Right hindlimb (tissue), 1 donor: ENCODE measurements at regions not wholly inside any gene's neighbourhood (a gene's known extent, or its start where the extent isn't known, plus 50 kb on each side); places are given as distances from the start of the nearest gene placed in this dataset.
"Not testable (repeated sequence)": the region's sequence is repeated elsewhere in the genome, so short reads cannot be mapped to it uniquely, and the experiment has no call there.

Experiments
- DNase-seq: peaks from one replicate; pipeline ENCODE4 v3.0.0-alpha.2; 2018

- no peak for DNase-seq
These were observed 256.3 kb upstream of the MAGI2 start for GRCh38 chr7:79709574-79710409.

- DNase-seq: no peak
These were observed 248.6 kb upstream of the MAGI2 start for GRCh38 chr7:79702116-79702515.

- no peak for DNase-seq
These were observed 238.5 kb upstream of the MAGI2 start for GRCh38 chr7:79692015-79692414.

- DNase-seq: no peak
These were observed 237.6 kb upstream of the MAGI2 start for GRCh38 chr7:79691074-79691473.

GRCh38 chr7:79684384-79684783, 230.9 kb upstream of the MAGI2 start:
- DNase-seq: no peak

- no peak for DNase-seq
These were observed 230.4 kb upstream of the MAGI2 start for GRCh38 chr7:79683916-79684315.

GRCh38 chr7:79683185-79683890, 229.9 kb upstream of the MAGI2 start:
- no peak for DNase-seq

GRCh38 chr7:79681454-79681853, 228.0 kb upstream of the MAGI2 start:
- DNase-seq: no peak

- no peak for DNase-seq
These were observed 220.5 kb upstream of the MAGI2 start for GRCh38 chr7:79673969-79674368.

- DNase-seq: no peak
These were observed 220.0 kb upstream of the MAGI2 start for GRCh38 chr7:79673421-79673820.

- DNase-seq: no peak
These were observed 214.8 kb upstream of the MAGI2 start for GRCh38 chr7:79668292-79668691.

GRCh38 chr7:79666472-79666871, 213.0 kb upstream of the MAGI2 start:
- DNase-seq: no peak

GRCh38 chr7:79664884-79665676, 211.6 kb upstream of the MAGI2 start:
- DNase-seq: no peak

GRCh38 chr7:79658304-79658703, 204.8 kb upstream of the MAGI2 start:
- DNase-seq: no peak

- DNase-seq: no peak
These were observed 199.7 kb upstream of the MAGI2 start for GRCh38 chr7:79653136-79653631.

GRCh38 chr7:79652619-79653018, 199.2 kb upstream of the MAGI2 start:
- no peak for DNase-seq

- no peak for DNase-seq
These were observed 194.2 kb upstream of the MAGI2 start for GRCh38 chr7:79647711-79648110.

- no peak for DNase-seq
These were observed 192.8 kb upstream of the MAGI2 start for GRCh38 chr7:79646278-79646677.

GRCh38 chr7:79636849-79637248, 183.4 kb upstream of the MAGI2 start:
- no peak for DNase-seq

- not testable (repeated sequence) for DNase-seq
These were observed 172.5 kb upstream of the MAGI2 start for GRCh38 chr7:79625921-79626320.

- no peak for DNase-seq
These were observed 170.9 kb upstream of the MAGI2 start for GRCh38 chr7:79624336-79624735.

GRCh38 chr7:79622781-79623180, 169.3 kb upstream of the MAGI2 start:
- no peak for DNase-seq

GRCh38 chr7:79620291-79620690, 166.8 kb upstream of the MAGI2 start:
- no peak for DNase-seq
